GM12878 (cell line): ENCODE measurements at regions not wholly inside any gene's neighbourhood (a gene's known extent, or its start where the extent isn't known, plus 50 kb on each side); places are given as distances from the start of the nearest gene placed in this dataset.

Experiments
- ASH2L ChIP-seq: fragments of 300-600, 200-600 bp; sonication (generic); IDR thresholded peaks from 2 replicates; pipeline ENCODE4 v1.6.1; 2017; ENCODE audit warnings: low read depth, mild to moderate bottlenecking, borderline replicate concordance
- BRCA1 ChIP-seq: IDR thresholded peaks from 2 replicates; pipeline ENCODE4 v1.6.1; 2011; ENCODE audit warnings: low read depth, low read length, improper control_type of control experiment
- CTCF ChIP-seq, 3 experiments: IDR thresholded peaks in 2 of 3; conservative IDR thresholded peaks in 1 of 3; 2 replicates each; pipeline ENCODE4 v1.5.1; 2011; ENCODE audit warnings: low read depth in 3 of 3, low read length in 3 of 3, mild to moderate bottlenecking in 3 of 3, control low read depth in 2 of 3, moderate library complexity in 2 of 3, inconsistent platforms in 1 of 3, mixed read lengths in 1 of 3; ENCODE audit not compliant: control insufficient read depth in 2 of 3, insufficient read depth in 1 of 3; ENCODE audit errors: extremely low read depth in 1 of 3
- POLR2A ChIP-seq: IDR thresholded peaks from 2 replicates; pipeline ENCODE4 v1.6.1; 2011; ENCODE audit warnings: low read depth, mild to moderate bottlenecking, low read length
- SUZ12 ChIP-seq: fragments of 200-600 bp; sonication (generic); IDR thresholded peaks from one replicate; pipeline ENCODE4 v1.6.1; 2018; ENCODE audit warnings: antibody characterized with exemption, mild to moderate bottlenecking; ENCODE audit not compliant: unreplicated experiment
- TCF3 ChIP-seq: IDR thresholded peaks from 2 replicates; pipeline ENCODE4 v1.6.1; 2012; ENCODE audit warnings: low read depth, mild to moderate bottlenecking, low read length, borderline replicate concordance; ENCODE audit not compliant: insufficient read depth

GRCh38 chr7:125516194-125516593, 586.6 kb upstream of the POT1 start:
- TF ChIP-seq TCF3, result no peak
- no peak for TF ChIP-seq CTCF (IDR thresholded peaks at IDR 0.05 in 2 of 3, conservative IDR thresholded peaks at IDR 0.05 in 1 of 3; ENCODE audit: control insufficient read depth in 2 of 3, extremely low read depth in 1 of 3, insufficient read depth in 1 of 3, low read depth in 3 of 3, low read length in 3 of 3)
- TF ChIP-seq SUZ12, result no peak
- TF ChIP-seq ASH2L, result no peak
- no peak for TF ChIP-seq POLR2A
- no peak for TF ChIP-seq BRCA1
